Heart left ventricle (tissue), 13 donors: ENCODE measurements at regions not wholly inside any gene's neighbourhood (a gene's known extent, or its start where the extent isn't known, plus 50 kb on each side); places are given as distances from the start of the nearest gene placed in this dataset.

Experiments used
- CTCF ChIP-seq, 12 donors: fragments of 200-600 bp; sonication (generic) in 4 of 12; IDR thresholded peaks; one replicate each; pipeline versions ENCODE4 v1.5.0 to v1.8.0; 2018 to 2022; ENCODE audit warnings: antibody characterized with exemption in 12 of 12, mild to moderate bottlenecking in 5 of 12
- POLR2A ChIP-seq, 2 donors: fragments of 450-650 bp; IDR thresholded peaks; one replicate each; pipeline ENCODE4 v1.6.1; 2017; ENCODE audit warnings: antibody characterized with exemption in 2 of 2, mild to moderate bottlenecking in 2 of 2, moderate library complexity in 2 of 2
- donor health status: ischemic (EF 13 %, LVEDD 7.1; RV severe dilation, severe dysfunction).
- donor health status: DM: no; HTN: yes; CAD: no.
- donor health status: DM: no; HTN: no; CAD: no.
- donor health status: ischemic (EF 25% LVEDD 6.9; RV normal size, moderate dysfunction).
- donor health status: ischemic (EF 25% LVEDD 5.7; RV mildly dilated, moderate dysfunction).
- donor health status: ischemic (EF 35%, LVEDD 5.7; RV mildly dilated, moderate dysfunction).
- donor health status: nonischemic (EF 11% LVEDD 7.7; RV severe dilation, severe dysfunction).
- donor health status: DM: yes; HTN: yes; CAD: no.
- donor health status: PGD.
- donor health status: ischemic (EF 29% LVEDD 5.4; RV normal size, mild dysfunction).
- donor health status: nonischemic (EF 23%, LVEDD 6.1; RV moderate dilation, normal function).

- no peak for TF ChIP-seq CTCF (IDR thresholded peaks at IDR 0.05)
- TF ChIP-seq POLR2A (IDR thresholded peaks at IDR 0.05) = no peak
Measured at GRCh38 chr6:80674669-80675068, 568.2 kb downstream of the BCKDHB start.
